HCT116 (cell line): ENCODE measurements at regions not wholly inside any gene's neighbourhood (a gene's known extent, or its start where the extent isn't known, plus 50 kb on each side); places are given as distances from the start of the nearest gene placed in this dataset.

Source experiments
- ATAC-seq: fragments of 200-7000 bp; cut with Tn5 transposase; 2 replicates; pipeline ENCODE4 v1.9.1; 2020; ENCODE audit warnings: mild to moderate bottlenecking, moderate library complexity
- BruUV-seq: library from RNA; stranded (reverse); fragments of 400-500 nt; replicated peaks from 2 replicates; lab custom pipeline; 2021; lab: Mats Ljungman, UMichigan
- CTCF ChIA-PET: fragments of 300-600 bp; sonication (Branson Sonifier 250); formaldehyde crosslinking; loops from one replicate; lab custom pipeline; 2021; ENCODE audit warnings: antibody characterized with exemption; lab: Charles Lee
- POLR2A ChIA-PET: fragments of 300-600, 350-600 bp; sonication (Branson Sonifier 250); formaldehyde crosslinking; loops from one replicate; lab custom pipeline; 2021; ENCODE audit warnings: antibody characterized with exemption; lab: Charles Lee
- RAD21 ChIA-PET, 2 experiments: fragments of 300-600 bp; sonication (Branson Sonifier 250); formaldehyde crosslinking; loops; one replicate each; lab custom pipeline; 2023; ENCODE audit warnings: low total read pairs in 2 of 2; ENCODE audit not compliant: uncharacterized antibody in 2 of 2, unreplicated experiment in 2 of 2, low non-redundant PET in 1 of 2; lab: Charles Lee
- DNase-seq: peaks from one replicate; pipeline ENCODE4 v3.0.0-alpha.2; 2010; ENCODE audit warnings: low read depth, low spot score
- H2AFZ ChIP-seq: fragments of 200-600 bp; shearing (Covaris generic), sonication (generic); 2 replicates; pipeline ENCODE4 v1.6.1; 2017; ENCODE audit warnings: low read depth, mixed run types, mixed read lengths, antibody characterized with exemption, low read length; ENCODE audit not compliant: poor library complexity, severe bottlenecking
- H3K27ac ChIP-seq: 2 replicates; pipeline ENCODE4 v1.5.1; 2012; ENCODE audit warnings: low read depth, low read length
- H3K27me3 ChIP-seq: fragments of 200-600 bp; sonication (generic); 2 replicates; pipeline ENCODE4 v1.6.1; 2016; ENCODE audit warnings: mixed run types, low read length, mixed read lengths; ENCODE audit not compliant: insufficient read depth
- H3K36me3 ChIP-seq, 2 experiments: fragments of 200-500 bp in 1 of 2; fragments of 200-600 bp in 1 of 2; sonication (Bioruptor generic) in 1 of 2; sonication (generic) in 1 of 2; 2 replicates each; pipeline versions ENCODE4 v1.5.1 to v1.6.1; 2014 to 2016; ENCODE audit warnings: low read length in 2 of 2, inconsistent platforms in 1 of 2, mixed read lengths in 1 of 2, mixed run types in 1 of 2; ENCODE audit not compliant: insufficient read depth in 2 of 2, control insufficient read depth in 1 of 2
- H3K4me1 ChIP-seq, 2 experiments: fragments of 200-600 bp in 1 of 2; sonication (generic) in 1 of 2; 2 replicates each; pipeline versions ENCODE4 v1.5.1 to v1.6.1; 2012 to 2017; ENCODE audit warnings: low read length in 2 of 2, inconsistent platforms in 1 of 2, mild to moderate bottlenecking in 1 of 2, mixed read lengths in 1 of 2, mixed run types in 1 of 2, moderate library complexity in 1 of 2; ENCODE audit not compliant: insufficient read depth in 2 of 2, control insufficient read depth in 1 of 2
- H3K4me2 ChIP-seq: fragments of 200-600 bp; sonication (generic); 2 replicates; pipeline ENCODE4 v1.6.1; 2017; ENCODE audit warnings: mixed run types, low read length, mixed read lengths
- H3K4me3 ChIP-seq, 2 experiments: fragments of 200-600 bp in 1 of 2; sonication (generic) in 1 of 2; replicated peaks in 1 of 2; 2 replicates each; pipeline ENCODE4 v1.5.1; 2011 to 2016; ENCODE audit warnings: low read length in 2 of 2, control low read depth in 1 of 2, low read depth in 1 of 2, mild to moderate bottlenecking in 1 of 2, mixed read lengths in 1 of 2, mixed run types in 1 of 2
- H3K79me2 ChIP-seq: fragments of 200-600 bp; sonication (generic); 2 replicates; pipeline ENCODE4 v1.6.1; 2017; ENCODE audit warnings: mild to moderate bottlenecking, mixed run types, low read length, moderate library complexity, mixed read lengths; ENCODE audit not compliant: insufficient read depth
- H3K9ac ChIP-seq: fragments of 200-600 bp; sonication (generic); 2 replicates; pipeline ENCODE4 v1.6.1; 2016; ENCODE audit warnings: low read length, mixed read lengths
- H3K9me2 ChIP-seq: fragments of 200-600 bp; sonication (generic), shearing (Covaris generic); 2 replicates; pipeline ENCODE4 v1.6.1; 2017; ENCODE audit warnings: mixed run types, mild to moderate bottlenecking, moderate library complexity; ENCODE audit not compliant: insufficient read depth
- H3K9me3 ChIP-seq, 2 experiments: fragments of 200-500 bp in 1 of 2; fragments of 200-600 bp in 1 of 2; sonication (Bioruptor generic) in 1 of 2; sonication (generic) in 1 of 2; 2 replicates each; pipeline ENCODE4 v1.6.1; 2014 to 2017; ENCODE audit warnings: low read length in 2 of 2, mixed read lengths in 2 of 2, inconsistent platforms in 1 of 2, low read depth in 1 of 2, mild to moderate bottlenecking in 1 of 2, mixed run types in 1 of 2, moderate library complexity in 1 of 2; ENCODE audit not compliant: control insufficient read depth in 1 of 2, insufficient read depth in 1 of 2
- H4K20me1 ChIP-seq: fragments of 200-600 bp; sonication (generic), shearing (Covaris generic); 2 replicates; pipeline ENCODE4 v1.6.1; 2017; ENCODE audit warnings: mixed run types, mild to moderate bottlenecking, moderate library complexity; ENCODE audit not compliant: insufficient read depth
- CBX3 ChIP-seq: IDR thresholded peaks from 2 replicates; pipeline ENCODE4 v1.6.1; 2012; ENCODE audit warnings: low read depth
- EGR1 ChIP-seq: IDR thresholded peaks from 2 replicates; pipeline ENCODE4 v1.6.1; 2012; ENCODE audit warnings: low read depth
- EZH2 ChIP-seq: fragments of 200-600 bp; sonication (generic); IDR thresholded peaks from 2 replicates; pipeline ENCODE4 v1.6.1; 2017; ENCODE audit warnings: antibody characterized with exemption, mixed run types
- EZH2phosphoT487 ChIP-seq: fragments of 200-600 bp; IDR thresholded peaks from 2 replicates; pipeline ENCODE4 v1.6.1; 2018; ENCODE audit warnings: antibody characterized with exemption, borderline replicate concordance
- POLR2AphosphoS5 ChIP-seq: IDR thresholded peaks from 2 replicates; pipeline ENCODE4 v1.6.1; 2011; ENCODE audit warnings: mild to moderate bottlenecking, low read depth, low read length, moderate library complexity
- REST ChIP-seq: IDR thresholded peaks from 2 replicates; pipeline ENCODE4 v1.6.1; 2012; ENCODE audit warnings: low read depth
- SIN3A ChIP-seq: IDR thresholded peaks from 2 replicates; pipeline ENCODE4 v1.6.1; 2012; ENCODE audit warnings: low read depth
- SP1 ChIP-seq: IDR thresholded peaks from 2 replicates; pipeline ENCODE4 v1.6.1; 2012; ENCODE audit warnings: low read depth
- SRF ChIP-seq: IDR thresholded peaks from 2 replicates; pipeline ENCODE4 v1.6.1; 2012; ENCODE audit warnings: low read depth
- TCF7L2 ChIP-seq: IDR thresholded peaks from 2 replicates; pipeline ENCODE4 v1.7.0; 2011; ENCODE audit warnings: borderline replicate concordance, inconsistent platforms; ENCODE audit not compliant: insufficient read depth, insufficient read length; ENCODE audit errors: extremely low read depth
- YY1 ChIP-seq: IDR thresholded peaks from 2 replicates; pipeline ENCODE4 v1.6.1; 2011; ENCODE audit warnings: low read length, low read depth, moderate library complexity, mild to moderate bottlenecking; ENCODE audit not compliant: insufficient replicate concordance; ENCODE audit errors: extremely low read depth
- ZFX ChIP-seq: fragments of 450-650 bp; IDR thresholded peaks from 2 replicates; pipeline ENCODE4 v1.6.1; 2017
- ZNF274 ChIP-seq: fragments of 200-500 bp; sonication (Bioruptor generic); IDR thresholded peaks from 2 replicates; pipeline ENCODE4 v1.6.1; 2014; ENCODE audit warnings: mild to moderate bottlenecking, low read depth, low read length, inconsistent platforms
- intact Hi-C: fragments of 100-400 bp; cut with micrococcal nuclease; formaldehyde crosslinking; loops from 2 replicates; pipeline ENCODE4 v1.10.0; 2022
- TF ChIP-seq, protein P1 (sequence below), 3 experiments: fragments of 200-600 bp in 1 of 3; sonication (generic) in 1 of 3; IDR thresholded peaks in 2 of 3; conservative IDR thresholded peaks in 1 of 3; 2 replicates each; pipeline ENCODE4 v1.5.1; 2012 to 2017; ENCODE audit warnings: low read depth in 2 of 3, low read length in 2 of 3, antibody characterized with exemption in 1 of 3, borderline replicate concordance in 1 of 3, control low read depth in 1 of 3, mild to moderate bottlenecking in 1 of 3, mixed read lengths in 1 of 3, mixed run types in 1 of 3, moderate library complexity in 1 of 3; ENCODE audit not compliant: insufficient read depth in 1 of 3

- Histone ChIP-seq H4K20me1 (no peaks in the 10 kb centered on the region), H3K9me3 (no peaks in the 10 kb centered on the region), H3K79me2 (no peaks in the 10 kb centered on the region), H3K9me2 (no peaks in the 10 kb centered on the region), H3K4me1 (no peaks in the 10 kb centered on the region), H3K4me2 (no peak overlapping the region), H2AFZ (no peak overlapping the region), H3K36me3 (no peaks in the 10 kb centered on the region), H3K27me3 (no peaks in the 10 kb centered on the region), H3K27ac (no peak overlapping the region), H3K9ac (no peak overlapping the region), H3K4me3 (no peak overlapping the region)
- TF ChIP-seq YY1 (no peak), POLR2AphosphoS5 (no peak), ZNF274 (no peak), TCF7L2 (no peak), CBX3 (no peak), EZH2phosphoT487 (no peak), SRF (no peak), EGR1 (no peak)
- POLR2A ChIA-PET, result no interaction called here
- CTCF ChIA-PET, result no interaction called here
- intact Hi-C loops, result no loop called here
- ATAC-seq (no peak), DNase-seq (no peak)
- no TSS peak for BruUV-seq
- RAD21 ChIA-PET, result no interaction called here
These were observed 508.7 kb downstream of the KCNJ2 start for GRCh38 chr17:70677783-70678647.

DNA sequence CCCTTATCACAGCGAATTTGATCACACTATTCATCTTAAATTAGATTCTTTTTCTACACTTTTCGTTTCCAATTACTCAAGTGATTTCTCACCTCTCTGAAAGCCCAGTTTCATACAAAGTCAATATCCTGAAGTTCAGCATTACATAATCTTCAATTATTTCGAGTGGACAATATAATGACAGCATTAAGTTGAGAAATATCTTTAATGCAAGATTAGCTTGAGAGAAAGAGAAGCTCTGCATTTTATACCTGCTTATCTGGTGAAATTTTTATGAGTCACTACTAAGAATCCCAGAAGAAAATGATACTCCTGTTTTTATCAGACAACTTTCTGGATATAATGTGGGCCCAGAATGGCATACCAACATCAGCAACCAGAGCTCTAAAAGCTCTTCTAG is 509.6 kb downstream of the KCNJ2 start:
- RAD21 ChIA-PET, result no interaction called here
- no peak for TF ChIP-seq REST
- TF ChIP-seq EZH2, result no peak
- TF ChIP-seq, protein P1, sequence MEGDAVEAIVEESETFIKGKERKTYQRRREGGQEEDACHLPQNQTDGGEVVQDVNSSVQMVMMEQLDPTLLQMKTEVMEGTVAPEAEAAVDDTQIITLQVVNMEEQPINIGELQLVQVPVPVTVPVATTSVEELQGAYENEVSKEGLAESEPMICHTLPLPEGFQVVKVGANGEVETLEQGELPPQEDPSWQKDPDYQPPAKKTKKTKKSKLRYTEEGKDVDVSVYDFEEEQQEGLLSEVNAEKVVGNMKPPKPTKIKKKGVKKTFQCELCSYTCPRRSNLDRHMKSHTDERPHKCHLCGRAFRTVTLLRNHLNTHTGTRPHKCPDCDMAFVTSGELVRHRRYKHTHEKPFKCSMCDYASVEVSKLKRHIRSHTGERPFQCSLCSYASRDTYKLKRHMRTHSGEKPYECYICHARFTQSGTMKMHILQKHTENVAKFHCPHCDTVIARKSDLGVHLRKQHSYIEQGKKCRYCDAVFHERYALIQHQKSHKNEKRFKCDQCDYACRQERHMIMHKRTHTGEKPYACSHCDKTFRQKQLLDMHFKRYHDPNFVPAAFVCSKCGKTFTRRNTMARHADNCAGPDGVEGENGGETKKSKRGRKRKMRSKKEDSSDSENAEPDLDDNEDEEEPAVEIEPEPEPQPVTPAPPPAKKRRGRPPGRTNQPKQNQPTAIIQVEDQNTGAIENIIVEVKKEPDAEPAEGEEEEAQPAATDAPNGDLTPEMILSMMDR (IDR thresholded peaks at IDR 0.05 in 2 of 3, conservative IDR thresholded peaks at IDR 0.05 in 1 of 3; ENCODE audit: borderline replicate concordance in 1 of 3, insufficient read depth in 1 of 3, low read depth in 2 of 3, low read length in 2 of 3), result no peak
- TF ChIP-seq SP1, result no peak
- no peak for TF ChIP-seq SIN3A
- no peak for TF ChIP-seq EGR1
- TF ChIP-seq EZH2phosphoT487, result no peak
- TF ChIP-seq YY1, result no peak
- no peak for TF ChIP-seq ZFX
- TF ChIP-seq CBX3, result no peak

More for the DNA sequence above, 509.6 kb downstream of the KCNJ2 start:
- BruUV-seq, result no TSS peak
- H3K9me2 ChIP-seq, result no peaks in the 10 kb centered on the region
- no peaks in the 10 kb centered on the region for H3K36me3 ChIP-seq
- POLR2A ChIA-PET, result no interaction called here
- no peak overlapping the region for H3K27ac ChIP-seq
- H4K20me1 ChIP-seq, result no peaks in the 10 kb centered on the region
- ATAC-seq, result no peak
- intact Hi-C loops, result no loop called here
- H3K4me3 ChIP-seq, result no peak overlapping the region
- no peak overlapping the region for H2AFZ ChIP-seq
- no peaks in the 10 kb centered on the region for H3K4me1 ChIP-seq
- H3K79me2 ChIP-seq, result no peaks in the 10 kb centered on the region
- H3K9me3 ChIP-seq, result no peaks in the 10 kb centered on the region
- no peak overlapping the region for H3K4me2 ChIP-seq
- no peak for DNase-seq
- no peak overlapping the region for H3K9ac ChIP-seq
- no peaks in the 10 kb centered on the region for H3K27me3 ChIP-seq
- CTCF ChIA-PET, result no interaction called here
